Tibial nerve (tissue), 4 donors: ENCODE measurements at regions not wholly inside any gene's neighbourhood (a gene's known extent, or its start where the extent isn't known, plus 50 kb on each side); places are given as distances from the start of the nearest gene placed in this dataset.

Source experiments
- DNase-seq, 2 donors: peaks; one replicate each; pipeline ENCODE4 v3.0.0-alpha.2; 2019; ENCODE audit warnings: low spot score in 2 of 2
- H3K27ac ChIP-seq, 4 donors: fragments of 200-600 bp; sonication (generic) in 3 of 4; one replicate each; pipeline ENCODE4 v1.5.1; 2017 to 2019; ENCODE audit warnings: mild to moderate bottlenecking in 1 of 4
- H3K27me3 ChIP-seq, 2 donors: fragments of 200-600 bp; sonication (generic) in 1 of 2; one replicate each; pipeline versions ENCODE4 v1.5.1 to v1.6.0; 2017 to 2019
- H3K36me3 ChIP-seq, 3 donors: fragments of 200-600 bp; sonication (generic); one replicate each; pipeline ENCODE4 v1.5.1; 2018 to 2019
- H3K4me1 ChIP-seq, 4 donors: fragments of 200-600 bp; sonication (generic) in 3 of 4; one replicate each; pipeline ENCODE4 v1.5.1; 2017 to 2019
- H3K4me3 ChIP-seq, 4 donors: fragments of 200-600 bp; sonication (generic) in 3 of 4; one replicate each; pipeline ENCODE4 v1.5.1; 2017 to 2019; ENCODE audit warnings: mild to moderate bottlenecking in 1 of 4, moderate library complexity in 1 of 4
- H3K9me3 ChIP-seq, 4 donors: fragments of 200-600 bp; sonication (generic) in 3 of 4; one replicate each; pipeline ENCODE4 v1.5.1; 2017 to 2019
- CTCF ChIP-seq, 5 experiments: fragments of 200-600 bp in 3 of 5; fragments of 450-650 bp in 2 of 5; sonication (generic) in 3 of 5; IDR thresholded peaks; one replicate each; pipeline ENCODE4 v1.5.1; 2016 to 2019; ENCODE audit warnings: antibody characterized with exemption in 5 of 5, mild to moderate bottlenecking in 3 of 5, moderate library complexity in 2 of 5
- EP300 ChIP-seq, 2 donors: sonication (generic); formaldehyde crosslinking; IDR thresholded peaks; one replicate each; pipeline ENCODE4 v1.6.1; 2017; ENCODE audit warnings: antibody characterized with exemption in 2 of 2, mild to moderate bottlenecking in 1 of 2
- POLR2A ChIP-seq, 2 donors: fragments of 450-650 bp; IDR thresholded peaks; one replicate each; pipeline ENCODE4 v1.6.1; 2017; ENCODE audit warnings: antibody characterized with exemption in 2 of 2, mild to moderate bottlenecking in 2 of 2, moderate library complexity in 2 of 2
- WGBS, 2 donors: methylation state at CpG; one replicate each; pipeline ENCODE4 v1.1.5; 2018; 5-methylcytosine and 5-hydroxymethylcytosine counted together

GRCh38 chr4:126756050-126756829 lies 876.5 kb upstream of the INTU start:
- Histone ChIP-seq H3K4me1 (no peaks in the 10 kb centered on the region), H3K9me3 (no peaks in the 10 kb centered on the region), H3K4me3 (no peak overlapping the region), H3K36me3 (no peaks in the 10 kb centered on the region), H3K27ac (no peak overlapping the region), H3K27me3 (no peaks in the 10 kb centered on the region)
- no peak for TF ChIP-seq CTCF (IDR thresholded peaks at IDR 0.05)
- no peak for TF ChIP-seq POLR2A (IDR thresholded peaks at IDR 0.05)
- TF ChIP-seq EP300 (IDR thresholded peaks at IDR 0.05) = no peak
- DNase-seq = no peak
- 54 to 67% methylated on average over 3 of the region's 3 CpGs for WGBS, 2 donors

- Histone ChIP-seq H3K27ac (no peak overlapping the region), H3K9me3 (no peaks in the 10 kb centered on the region), H3K27me3 (no peaks in the 10 kb centered on the region), H3K36me3 (no peaks in the 10 kb centered on the region), H3K4me3 (no peak overlapping the region), H3K4me1 (no peaks in the 10 kb centered on the region)
- WGBS, 2 donors = 90 to 91% methylated on average over 1 of the region's 1 CpG
- DNase-seq = no peak
- TF ChIP-seq POLR2A (IDR thresholded peaks at IDR 0.05) (no peak), EP300 (IDR thresholded peaks at IDR 0.05) (no peak)
Observed at GRCh38 chr4:126757219-126757618, 875.5 kb upstream of the INTU start.

- whole genome bisulfite sequencing, 2 donors = 33 to 52% methylated on average over 1 to 2 of the region's 2 CpGs
Observed at GRCh38 chr4:126758493-126758892, 874.3 kb upstream of the INTU start.

GRCh38 chr4:126761947-126762662 lies 870.7 kb upstream of the INTU start:
- no peaks in the 10 kb centered on the region for H3K36me3 ChIP-seq
- H3K4me3 ChIP-seq = no peak overlapping the region
- no peak overlapping the region for H3K27ac ChIP-seq
- 90 to 100% methylated on average over 1 of the region's 1 CpG for WGBS, 2 donors
- H3K9me3 ChIP-seq = no peaks in the 10 kb centered on the region
- no peaks in the 10 kb centered on the region for H3K4me1 ChIP-seq
- H3K27me3 ChIP-seq = no peaks in the 10 kb centered on the region
- TF ChIP-seq EP300 (IDR thresholded peaks at IDR 0.05) = no peak
- no peak for DNase-seq

More at GRCh38 chr4:126758493-126758892, 874.3 kb upstream of the INTU start:
- H3K9me3 ChIP-seq = no peaks in the 10 kb centered on the region
- H3K4me3 ChIP-seq = no peak overlapping the region
- DNase-seq = no peak
- TF ChIP-seq POLR2A (IDR thresholded peaks at IDR 0.05) (no peak), CTCF (IDR thresholded peaks at IDR 0.05) (no peak), EP300 (IDR thresholded peaks at IDR 0.05) (no peak)
- no peaks in the 10 kb centered on the region for H3K27me3 ChIP-seq
- H3K27ac ChIP-seq = no peak overlapping the region
- H3K4me1 ChIP-seq = no peaks in the 10 kb centered on the region
- H3K36me3 ChIP-seq = no peaks in the 10 kb centered on the region

GRCh38 chr4:126762663-126763247 lies 870.0 kb upstream of the INTU start:
- Histone ChIP-seq H3K27ac (no peak overlapping the region), H3K4me1 (no peaks in the 10 kb centered on the region)
- WGBS, 2 donors = 90 to 93% methylated on average over 5 of the region's 5 CpGs

More at GRCh38 chr4:126762663-126763247, 870.0 kb upstream of the INTU start:
- no peak for TF ChIP-seq POLR2A (IDR thresholded peaks at IDR 0.05)
- TF ChIP-seq CTCF (IDR thresholded peaks at IDR 0.05) = no peak
- no peak for TF ChIP-seq EP300 (IDR thresholded peaks at IDR 0.05)
- Histone ChIP-seq H3K27me3 (no peaks in the 10 kb centered on the region), H3K9me3 (no peaks in the 10 kb centered on the region), H3K36me3 (no peaks in the 10 kb centered on the region), H3K4me3 (no peak overlapping the region)
- DNase-seq = no peak
